GM23338 (cell line): ENCODE measurements at regions not wholly inside any gene's neighbourhood (a gene's known extent, or its start where the extent isn't known, plus 50 kb on each side); places are given as distances from the start of the nearest gene placed in this dataset.

Experiments
- ATAC-seq: fragments of 200-7000 bp; cut with Tn5 transposase; 3 replicates; pipeline ENCODE4 v1.9.1; 2020
- DNase-seq: peaks from one replicate; pipeline ENCODE4 v3.0.0-alpha.2; 2015; ENCODE audit warnings: low spot score
- H2AFZ ChIP-seq: fragments of 200-600 bp; sonication (generic); 2 replicates; pipeline ENCODE4 v1.8.0; 2016; ENCODE audit warnings: antibody characterized with exemption, mild to moderate bottlenecking, moderate library complexity
- H3F3A ChIP-seq: fragments of 200-600 bp; sonication (generic); replicated peaks from 2 replicates; pipeline ENCODE4 v1.8.0; 2017; ENCODE audit warnings: antibody characterized with exemption, mixed run types, low read depth
- H3K27ac ChIP-seq: fragments of 200-600 bp; sonication (generic); 2 replicates; pipeline ENCODE4 v1.6.1; 2016; ENCODE audit warnings: low read depth
- H3K27me3 ChIP-seq: fragments of 200-600 bp; sonication (generic); 2 replicates; pipeline ENCODE4 v1.8.0; 2016; ENCODE audit warnings: mild to moderate bottlenecking, mixed run types, moderate library complexity; ENCODE audit not compliant: insufficient read depth
- H3K36me3 ChIP-seq: fragments of 200-600 bp; sonication (generic); 2 replicates; pipeline ENCODE4 v1.8.0; 2016; ENCODE audit warnings: mild to moderate bottlenecking; ENCODE audit not compliant: insufficient read depth
- H3K4me1 ChIP-seq: fragments of 200-600 bp; sonication (generic); 2 replicates; pipeline ENCODE4 v1.8.0; 2016; ENCODE audit warnings: mild to moderate bottlenecking, moderate library complexity; ENCODE audit not compliant: insufficient read depth
- H3K4me2 ChIP-seq: fragments of 200-600 bp; sonication (generic); 2 replicates; pipeline ENCODE4 v1.7.1; 2017; ENCODE audit warnings: mixed run types
- H3K4me3 ChIP-seq: fragments of 200-600 bp; sonication (generic); 2 replicates; pipeline ENCODE4 v1.6.1; 2016; ENCODE audit warnings: mixed run types
- H3K79me2 ChIP-seq: fragments of 200-600 bp; sonication (generic); replicated peaks from 2 replicates; pipeline ENCODE4 v1.8.0; 2017; ENCODE audit warnings: mild to moderate bottlenecking; ENCODE audit not compliant: insufficient read depth
- H3K9me2 ChIP-seq: fragments of 200-600 bp; sonication (generic); 2 replicates; pipeline ENCODE4 v1.8.0; 2017; ENCODE audit not compliant: insufficient read depth
- H4K20me1 ChIP-seq: fragments of 200-600 bp; sonication (generic); replicated peaks from 2 replicates; pipeline ENCODE4 v1.8.0; 2017; ENCODE audit warnings: mild to moderate bottlenecking; ENCODE audit not compliant: insufficient read depth
- H3K27ac Mint-ChIP-seq: 2 replicates; pipeline ENCODE4 v1.8.0; 2020; ENCODE audit warnings: inconsistent platforms, mild to moderate bottlenecking, moderate library complexity, mixed read lengths
- H3K27me3 Mint-ChIP-seq: 3 replicates; pipeline ENCODE4 v1.8.0; 2022; ENCODE audit warnings: low read depth, mild to moderate bottlenecking, moderate library complexity, mixed read lengths, inconsistent platforms; ENCODE audit not compliant: insufficient read depth, poor library complexity
- H3K36me3 Mint-ChIP-seq: 3 replicates; pipeline ENCODE4 v1.8.0; 2021; ENCODE audit warnings: low read depth, mild to moderate bottlenecking, inconsistent platforms, moderate library complexity, mixed read lengths
- H3K4me1 Mint-ChIP-seq: 3 replicates; pipeline ENCODE4 v1.8.0; 2020; ENCODE audit warnings: mild to moderate bottlenecking, inconsistent platforms, mixed read lengths
- H3K4me3 Mint-ChIP-seq: 3 replicates; pipeline ENCODE4 v1.8.0; 2021; ENCODE audit warnings: moderate library complexity, mild to moderate bottlenecking, inconsistent platforms, mixed read lengths
- H3K9me3 Mint-ChIP-seq: 3 replicates; pipeline ENCODE4 v1.8.0; 2020; ENCODE audit warnings: moderate library complexity, mild to moderate bottlenecking, inconsistent platforms, mixed read lengths
- EZH2 ChIP-seq: fragments of 200-600 bp; sonication (generic); IDR thresholded peaks from one replicate; pipeline ENCODE4 v1.8.0; 2017; ENCODE audit warnings: antibody characterized with exemption, mild to moderate bottlenecking, low read depth; ENCODE audit not compliant: unreplicated experiment
- EZH2phosphoT487 ChIP-seq: fragments of 200-600 bp; sonication (generic); IDR thresholded peaks from one replicate; pipeline ENCODE4 v1.8.1; 2018; ENCODE audit warnings: antibody characterized with exemption; ENCODE audit not compliant: unreplicated experiment
- NANOG ChIP-seq: IDR thresholded peaks from 2 replicates; pipeline ENCODE4 v1.6.1; 2016; ENCODE audit warnings: antibody characterized with exemption, borderline replicate concordance
- POLR2AphosphoS5 ChIP-seq: IDR thresholded peaks from 2 replicates; pipeline ENCODE4 v1.6.1; 2016; ENCODE audit warnings: antibody characterized with exemption, low read depth
- STAT1 ChIP-seq: IDR thresholded peaks from one replicate; pipeline ENCODE4 v1.6.1; 2016; ENCODE audit warnings: antibody characterized with exemption; ENCODE audit not compliant: unreplicated experiment
- ZNF114 ChIP-seq: fragments of 250-450 bp; sonication (Bioruptor Pico); IDR thresholded peaks from 2 replicates; pipeline ENCODE4 v1.5.0; 2020; ENCODE audit warnings: mild to moderate bottlenecking, moderate library complexity
- TF ChIP-seq, protein P1 (sequence below): fragments of 250-450 bp; sonication (Bioruptor Pico); IDR thresholded peaks from 2 replicates; pipeline ENCODE4 v1.5.0; 2020; ENCODE audit warnings: mild to moderate bottlenecking, moderate library complexity
- TF ChIP-seq, protein P2 (sequence below): IDR thresholded peaks from 2 replicates; pipeline ENCODE4 v1.6.1; 2016; ENCODE audit warnings: antibody characterized with exemption
- TF ChIP-seq, protein P3 (sequence below), 2 experiments: fragments of 200-600 bp in 1 of 2; sonication (generic) in 1 of 2; conservative IDR thresholded peaks; 2 replicates each; pipeline versions ENCODE4 v1.5.1 to v1.6.1; 2016 to 2017; ENCODE audit warnings: antibody characterized with exemption in 2 of 2, low read depth in 2 of 2, mild to moderate bottlenecking in 2 of 2, moderate library complexity in 1 of 2
- TF ChIP-seq, protein P4 (sequence below): IDR thresholded peaks from one replicate; pipeline ENCODE4 v1.6.1; 2018; ENCODE audit warnings: antibody characterized with exemption; ENCODE audit not compliant: unreplicated experiment

DNA sequence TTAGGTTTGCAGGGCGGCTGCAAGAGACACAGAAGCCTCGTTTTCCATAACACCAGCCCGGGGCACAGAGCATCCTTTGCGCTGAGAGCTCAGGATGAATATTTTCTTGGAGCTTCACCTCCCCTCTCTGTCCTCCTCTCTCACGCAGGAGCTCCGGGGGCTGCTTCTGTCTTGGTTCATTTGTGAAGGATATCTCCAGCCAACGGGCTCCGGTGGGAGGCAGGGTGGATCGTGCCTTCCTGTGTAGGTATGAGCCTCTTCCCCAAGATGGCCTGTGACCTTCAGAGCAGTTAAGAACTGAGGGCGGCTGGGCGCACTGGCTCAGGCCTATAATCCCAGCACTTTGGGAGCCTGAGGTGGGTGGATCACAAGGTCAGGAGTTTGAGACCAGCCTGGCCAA is 319.0 kb upstream of the C1orf174 start:
- no peaks in the 10 kb centered on the region for H3K4me1 ChIP-seq
- Mint-ChIP-seq H3K27ac (no peak overlapping the region), H3K4me3 (no peak overlapping the region), H3K36me3 (peaks cover 28% of the 10 kb centered on the region), H3K27me3 (peaks cover 9% of the 10 kb centered on the region), H3K4me1 (no peaks in the 10 kb centered on the region), H3K9me3 (peaks cover 97% of the 10 kb centered on the region)
- no peak overlapping the region for H2AFZ ChIP-seq
- no peaks in the 10 kb centered on the region for H3K79me2 ChIP-seq
- no peaks in the 10 kb centered on the region for H3F3A ChIP-seq
- no peaks in the 10 kb centered on the region for H3K27me3 ChIP-seq
- H3K4me2 ChIP-seq = no peak overlapping the region
- DNase-seq (no peak), ATAC-seq (no peak)
- H3K36me3 ChIP-seq = no peaks in the 10 kb centered on the region
- no peak for TF ChIP-seq ZNF114 (CRISPR knock-in tag)
- no peak for TF ChIP-seq EZH2
- no peak overlapping the region for H3K27ac ChIP-seq
- no peaks in the 10 kb centered on the region for H3K9me2 ChIP-seq
- H3K4me3 ChIP-seq = no peak overlapping the region
- no peaks in the 10 kb centered on the region for H4K20me1 ChIP-seq

DNA sequence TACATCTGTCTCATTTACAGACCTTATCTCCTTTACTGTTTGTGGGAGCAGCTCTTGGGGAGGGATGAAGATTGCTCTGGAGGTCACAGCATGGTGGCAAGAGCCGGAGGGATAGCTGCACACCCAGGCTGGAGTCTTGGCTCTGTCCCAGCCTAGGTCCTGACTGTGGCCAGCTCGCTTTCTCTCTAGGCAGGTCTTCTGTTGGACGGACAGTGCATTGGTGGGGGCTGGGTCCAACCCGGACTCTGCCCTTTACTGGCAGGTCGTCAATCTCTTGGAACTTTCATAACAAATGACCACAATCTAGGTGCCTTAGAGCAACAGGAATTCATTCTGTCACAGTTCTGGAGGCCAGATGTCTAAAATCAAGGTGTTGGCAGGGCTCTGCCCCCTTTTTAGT is 319.8 kb upstream of the C1orf174 start:
- Histone ChIP-seq H3K27ac (no peak overlapping the region), H3K4me2 (no peak overlapping the region), H3K9me2 (no peaks in the 10 kb centered on the region), H3K4me3 (no peak overlapping the region), H2AFZ (no peak overlapping the region), H3K36me3 (no peaks in the 10 kb centered on the region), H3K79me2 (no peaks in the 10 kb centered on the region), H3F3A (no peaks in the 10 kb centered on the region), H3K27me3 (no peaks in the 10 kb centered on the region), H4K20me1 (no peaks in the 10 kb centered on the region), H3K4me1 (no peaks in the 10 kb centered on the region)
- H3K27me3 Mint-ChIP-seq = peaks cover 9% of the 10 kb centered on the region
- H3K4me3 Mint-ChIP-seq = no peak overlapping the region
- H3K27ac Mint-ChIP-seq = no peak overlapping the region
- no peaks in the 10 kb centered on the region for H3K4me1 Mint-ChIP-seq
- peaks cover 24% of the 10 kb centered on the region for H3K36me3 Mint-ChIP-seq
- H3K9me3 Mint-ChIP-seq = peaks cover 96% of the 10 kb centered on the region
- ATAC-seq = no peak
- no peak for DNase-seq
- TF ChIP-seq STAT1 = no peak
- TF ChIP-seq, protein P1, sequence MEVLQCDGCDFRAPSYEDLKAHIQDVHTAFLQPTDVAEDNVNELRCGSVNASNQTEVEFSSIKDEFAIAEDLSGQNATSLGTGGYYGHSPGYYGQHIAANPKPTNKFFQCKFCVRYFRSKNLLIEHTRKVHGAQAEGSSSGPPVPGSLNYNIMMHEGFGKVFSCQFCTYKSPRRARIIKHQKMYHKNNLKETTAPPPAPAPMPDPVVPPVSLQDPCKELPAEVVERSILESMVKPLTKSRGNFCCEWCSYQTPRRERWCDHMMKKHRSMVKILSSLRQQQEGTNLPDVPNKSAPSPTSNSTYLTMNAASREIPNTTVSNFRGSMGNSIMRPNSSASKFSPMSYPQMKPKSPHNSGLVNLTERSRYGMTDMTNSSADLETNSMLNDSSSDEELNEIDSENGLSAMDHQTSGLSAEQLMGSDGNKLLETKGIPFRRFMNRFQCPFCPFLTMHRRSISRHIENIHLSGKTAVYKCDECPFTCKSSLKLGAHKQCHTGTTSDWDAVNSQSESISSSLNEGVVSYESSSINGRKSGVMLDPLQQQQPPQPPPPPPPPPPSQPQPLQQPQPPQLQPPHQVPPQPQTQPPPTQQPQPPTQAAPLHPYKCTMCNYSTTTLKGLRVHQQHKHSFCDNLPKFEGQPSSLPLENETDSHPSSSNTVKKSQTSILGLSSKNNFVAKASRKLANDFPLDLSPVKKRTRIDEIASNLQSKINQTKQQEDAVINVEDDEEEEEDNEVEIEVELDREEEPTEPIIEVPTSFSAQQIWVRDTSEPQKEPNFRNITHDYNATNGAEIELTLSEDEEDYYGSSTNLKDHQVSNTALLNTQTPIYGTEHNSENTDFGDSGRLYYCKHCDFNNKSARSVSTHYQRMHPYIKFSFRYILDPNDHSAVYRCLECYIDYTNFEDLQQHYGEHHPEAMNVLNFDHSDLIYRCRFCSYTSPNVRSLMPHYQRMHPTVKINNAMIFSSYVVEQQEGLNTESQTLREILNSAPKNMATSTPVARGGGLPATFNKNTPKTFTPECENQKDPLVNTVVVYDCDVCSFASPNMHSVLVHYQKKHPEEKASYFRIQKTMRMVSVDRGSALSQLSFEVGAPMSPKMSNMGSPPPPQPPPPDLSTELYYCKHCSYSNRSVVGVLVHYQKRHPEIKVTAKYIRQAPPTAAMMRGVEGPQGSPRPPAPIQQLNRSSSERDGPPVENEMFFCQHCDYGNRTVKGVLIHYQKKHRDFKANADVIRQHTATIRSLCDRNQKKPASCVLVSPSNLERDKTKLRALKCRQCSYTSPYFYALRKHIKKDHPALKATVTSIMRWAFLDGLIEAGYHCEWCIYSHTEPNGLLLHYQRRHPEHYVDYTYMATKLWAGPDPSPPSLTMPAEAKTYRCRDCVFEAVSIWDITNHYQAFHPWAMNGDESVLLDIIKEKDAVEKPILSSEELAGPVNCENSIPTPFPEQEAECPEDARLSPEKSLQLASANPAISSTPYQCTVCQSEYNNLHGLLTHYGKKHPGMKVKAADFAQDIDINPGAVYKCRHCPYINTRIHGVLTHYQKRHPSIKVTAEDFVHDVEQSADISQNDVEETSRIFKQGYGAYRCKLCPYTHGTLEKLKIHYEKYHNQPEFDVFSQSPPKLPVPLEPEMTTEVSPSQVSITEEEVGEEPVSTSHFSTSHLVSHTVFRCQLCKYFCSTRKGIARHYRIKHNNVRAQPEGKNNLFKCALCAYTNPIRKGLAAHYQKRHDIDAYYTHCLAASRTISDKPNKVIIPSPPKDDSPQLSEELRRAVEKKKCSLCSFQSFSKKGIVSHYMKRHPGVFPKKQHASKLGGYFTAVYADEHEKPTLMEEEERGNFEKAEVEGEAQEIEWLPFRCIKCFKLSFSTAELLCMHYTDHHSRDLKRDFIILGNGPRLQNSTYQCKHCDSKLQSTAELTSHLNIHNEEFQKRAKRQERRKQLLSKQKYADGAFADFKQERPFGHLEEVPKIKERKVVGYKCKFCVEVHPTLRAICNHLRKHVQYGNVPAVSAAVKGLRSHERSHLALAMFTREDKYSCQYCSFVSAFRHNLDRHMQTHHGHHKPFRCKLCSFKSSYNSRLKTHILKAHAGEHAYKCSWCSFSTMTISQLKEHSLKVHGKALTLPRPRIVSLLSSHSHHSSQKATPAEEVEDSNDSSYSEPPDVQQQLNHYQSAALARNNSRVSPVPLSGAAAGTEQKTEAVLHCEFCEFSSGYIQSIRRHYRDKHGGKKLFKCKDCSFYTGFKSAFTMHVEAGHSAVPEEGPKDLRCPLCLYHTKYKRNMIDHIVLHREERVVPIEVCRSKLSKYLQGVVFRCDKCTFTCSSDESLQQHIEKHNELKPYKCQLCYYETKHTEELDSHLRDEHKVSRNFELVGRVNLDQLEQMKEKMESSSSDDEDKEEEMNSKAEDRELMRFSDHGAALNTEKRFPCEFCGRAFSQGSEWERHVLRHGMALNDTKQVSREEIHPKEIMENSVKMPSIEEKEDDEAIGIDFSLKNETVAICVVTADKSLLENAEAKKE = no peak
- TF ChIP-seq, protein P2, sequence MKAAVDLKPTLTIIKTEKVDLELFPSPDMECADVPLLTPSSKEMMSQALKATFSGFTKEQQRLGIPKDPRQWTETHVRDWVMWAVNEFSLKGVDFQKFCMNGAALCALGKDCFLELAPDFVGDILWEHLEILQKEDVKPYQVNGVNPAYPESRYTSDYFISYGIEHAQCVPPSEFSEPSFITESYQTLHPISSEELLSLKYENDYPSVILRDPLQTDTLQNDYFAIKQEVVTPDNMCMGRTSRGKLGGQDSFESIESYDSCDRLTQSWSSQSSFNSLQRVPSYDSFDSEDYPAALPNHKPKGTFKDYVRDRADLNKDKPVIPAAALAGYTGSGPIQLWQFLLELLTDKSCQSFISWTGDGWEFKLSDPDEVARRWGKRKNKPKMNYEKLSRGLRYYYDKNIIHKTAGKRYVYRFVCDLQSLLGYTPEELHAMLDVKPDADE = no peak
- TF ChIP-seq POLR2AphosphoS5 = no peak
- no peak for TF ChIP-seq EZH2phosphoT487
- no peak for TF ChIP-seq ZNF114 (CRISPR knock-in tag)
- TF ChIP-seq, protein P3, sequence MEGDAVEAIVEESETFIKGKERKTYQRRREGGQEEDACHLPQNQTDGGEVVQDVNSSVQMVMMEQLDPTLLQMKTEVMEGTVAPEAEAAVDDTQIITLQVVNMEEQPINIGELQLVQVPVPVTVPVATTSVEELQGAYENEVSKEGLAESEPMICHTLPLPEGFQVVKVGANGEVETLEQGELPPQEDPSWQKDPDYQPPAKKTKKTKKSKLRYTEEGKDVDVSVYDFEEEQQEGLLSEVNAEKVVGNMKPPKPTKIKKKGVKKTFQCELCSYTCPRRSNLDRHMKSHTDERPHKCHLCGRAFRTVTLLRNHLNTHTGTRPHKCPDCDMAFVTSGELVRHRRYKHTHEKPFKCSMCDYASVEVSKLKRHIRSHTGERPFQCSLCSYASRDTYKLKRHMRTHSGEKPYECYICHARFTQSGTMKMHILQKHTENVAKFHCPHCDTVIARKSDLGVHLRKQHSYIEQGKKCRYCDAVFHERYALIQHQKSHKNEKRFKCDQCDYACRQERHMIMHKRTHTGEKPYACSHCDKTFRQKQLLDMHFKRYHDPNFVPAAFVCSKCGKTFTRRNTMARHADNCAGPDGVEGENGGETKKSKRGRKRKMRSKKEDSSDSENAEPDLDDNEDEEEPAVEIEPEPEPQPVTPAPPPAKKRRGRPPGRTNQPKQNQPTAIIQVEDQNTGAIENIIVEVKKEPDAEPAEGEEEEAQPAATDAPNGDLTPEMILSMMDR (conservative IDR thresholded peaks at IDR 0.05; ENCODE audit: low read depth in 2 of 2) = no peak
- TF ChIP-seq, protein P4, sequence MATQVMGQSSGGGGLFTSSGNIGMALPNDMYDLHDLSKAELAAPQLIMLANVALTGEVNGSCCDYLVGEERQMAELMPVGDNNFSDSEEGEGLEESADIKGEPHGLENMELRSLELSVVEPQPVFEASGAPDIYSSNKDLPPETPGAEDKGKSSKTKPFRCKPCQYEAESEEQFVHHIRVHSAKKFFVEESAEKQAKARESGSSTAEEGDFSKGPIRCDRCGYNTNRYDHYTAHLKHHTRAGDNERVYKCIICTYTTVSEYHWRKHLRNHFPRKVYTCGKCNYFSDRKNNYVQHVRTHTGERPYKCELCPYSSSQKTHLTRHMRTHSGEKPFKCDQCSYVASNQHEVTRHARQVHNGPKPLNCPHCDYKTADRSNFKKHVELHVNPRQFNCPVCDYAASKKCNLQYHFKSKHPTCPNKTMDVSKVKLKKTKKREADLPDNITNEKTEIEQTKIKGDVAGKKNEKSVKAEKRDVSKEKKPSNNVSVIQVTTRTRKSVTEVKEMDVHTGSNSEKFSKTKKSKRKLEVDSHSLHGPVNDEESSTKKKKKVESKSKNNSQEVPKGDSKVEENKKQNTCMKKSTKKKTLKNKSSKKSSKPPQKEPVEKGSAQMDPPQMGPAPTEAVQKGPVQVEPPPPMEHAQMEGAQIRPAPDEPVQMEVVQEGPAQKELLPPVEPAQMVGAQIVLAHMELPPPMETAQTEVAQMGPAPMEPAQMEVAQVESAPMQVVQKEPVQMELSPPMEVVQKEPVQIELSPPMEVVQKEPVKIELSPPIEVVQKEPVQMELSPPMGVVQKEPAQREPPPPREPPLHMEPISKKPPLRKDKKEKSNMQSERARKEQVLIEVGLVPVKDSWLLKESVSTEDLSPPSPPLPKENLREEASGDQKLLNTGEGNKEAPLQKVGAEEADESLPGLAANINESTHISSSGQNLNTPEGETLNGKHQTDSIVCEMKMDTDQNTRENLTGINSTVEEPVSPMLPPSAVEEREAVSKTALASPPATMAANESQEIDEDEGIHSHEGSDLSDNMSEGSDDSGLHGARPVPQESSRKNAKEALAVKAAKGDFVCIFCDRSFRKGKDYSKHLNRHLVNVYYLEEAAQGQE = no peak
- no peak for TF ChIP-seq NANOG
